NCI-H2107 (cell line): ENCODE measurements at regions not wholly inside any gene's neighbourhood (a gene's known extent, or its start where the extent isn't known, plus 50 kb on each side); places are given as distances from the start of the nearest gene placed in this dataset.
"Not testable (repeated sequence)": the region's sequence is repeated elsewhere in the genome, so short reads cannot be mapped to it uniquely, and the experiment has no call there.

Experiments
- DNase-seq: peaks from one replicate; lab custom pipeline; 2025; lab: John Stamatoyannopoulos, UW

DNA sequence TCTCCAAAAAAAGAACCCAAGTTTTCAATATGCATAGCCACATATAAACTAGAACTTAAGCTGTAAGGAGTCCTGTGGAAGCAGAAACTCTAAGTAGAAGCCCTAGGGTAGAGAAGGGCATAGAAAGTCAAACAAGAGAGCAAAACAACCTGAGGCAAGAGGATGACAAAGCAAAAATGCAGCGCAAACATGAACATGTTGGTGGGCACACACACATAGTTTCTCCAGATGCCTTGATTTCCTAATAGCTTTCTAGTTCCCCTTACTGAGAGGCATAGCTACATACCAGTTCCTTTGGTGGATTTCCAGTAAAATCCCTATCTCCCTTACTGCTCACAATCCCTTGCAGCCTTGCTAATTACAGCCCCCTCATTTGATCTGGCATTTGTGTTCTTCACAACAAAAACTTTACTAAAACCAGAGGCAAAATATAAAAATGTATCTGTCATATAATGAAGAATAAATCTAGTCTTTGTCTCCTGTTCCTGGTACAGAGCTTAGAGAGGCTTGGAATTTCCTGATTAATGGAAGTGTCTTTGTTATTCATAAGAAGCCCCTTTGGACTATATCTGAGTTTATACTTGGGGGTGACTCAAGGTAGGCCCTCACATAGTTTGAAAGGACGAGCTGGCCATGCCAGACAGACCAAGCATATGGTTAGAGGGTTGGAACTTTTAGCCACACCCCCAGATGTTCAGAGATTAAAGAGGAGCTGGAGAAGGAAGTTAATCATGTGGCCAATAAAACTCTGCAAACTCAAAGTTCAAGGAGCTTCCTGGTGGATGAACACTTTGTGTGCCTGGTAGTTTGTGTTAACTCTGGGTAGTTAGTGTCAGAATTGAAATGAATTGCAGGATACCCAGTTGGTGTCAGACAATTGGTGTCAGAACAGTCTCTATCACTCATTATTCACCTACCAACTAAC, 52.7 kb upstream of the ZCCHC13 start:
- no peak for DNase-seq

DNA sequence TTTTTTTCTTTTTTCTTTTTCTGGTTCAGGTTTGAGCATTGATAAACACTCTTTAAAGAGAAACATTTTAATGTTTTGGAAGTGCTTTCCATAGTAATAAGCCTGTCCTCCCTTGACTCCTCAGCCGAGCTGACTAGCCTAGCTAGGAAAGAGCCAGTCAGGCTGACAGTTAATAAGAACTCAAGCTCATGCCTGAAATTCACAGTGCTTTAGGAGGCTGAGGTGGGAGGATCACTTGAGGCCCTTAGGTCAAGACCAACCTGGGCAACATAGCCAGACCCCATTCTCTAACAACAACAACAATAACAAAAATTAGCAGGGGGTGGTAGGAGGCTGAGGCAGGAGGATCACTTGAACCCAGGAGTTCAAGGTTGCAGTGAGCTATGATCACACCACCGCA, 53.4 kb upstream of the ZCCHC13 start:
- DNase-seq, result no peak

DNA sequence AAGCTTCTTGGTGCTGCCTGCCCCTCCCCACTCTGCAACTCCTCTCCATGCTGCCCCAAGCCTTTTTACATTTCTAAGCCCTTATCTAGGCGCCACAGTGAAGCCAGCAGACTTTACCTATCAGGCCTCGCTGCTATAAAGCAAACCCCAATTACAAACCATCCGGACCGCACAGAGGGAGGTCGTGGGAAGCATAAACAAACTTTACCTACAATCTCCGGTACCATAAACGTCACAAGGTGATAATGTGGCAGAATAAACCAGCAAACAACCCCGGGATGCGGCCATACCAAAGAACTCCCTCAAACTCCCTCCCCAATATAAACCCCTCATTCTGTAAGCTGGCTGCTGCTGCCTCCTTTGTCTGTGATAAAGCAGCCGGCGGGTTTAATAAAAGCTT, 54.0 kb upstream of the ZCCHC13 start:
- DNase-seq, result no peak

DNA sequence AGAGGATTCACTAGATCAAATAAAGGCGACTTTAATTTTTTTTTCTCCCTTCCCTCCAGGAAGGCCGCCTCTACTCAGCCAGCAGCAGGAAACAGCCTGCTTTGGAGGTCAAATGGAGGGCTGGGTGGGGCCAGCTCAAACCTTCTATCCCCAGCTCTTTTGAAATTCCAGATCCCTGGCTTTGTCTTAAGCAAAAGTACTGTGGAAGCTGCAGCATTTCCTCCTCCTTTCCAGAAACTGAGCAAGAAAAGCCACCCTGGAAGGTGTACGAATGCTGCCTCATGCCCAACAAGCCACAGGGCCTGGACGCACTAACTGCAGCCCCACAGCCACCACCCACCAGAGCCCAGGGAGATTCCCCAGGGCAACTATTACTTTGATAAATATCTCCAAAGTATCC, 55.1 kb upstream of the ZCCHC13 start:
- DNase-seq, result no peak

DNA sequence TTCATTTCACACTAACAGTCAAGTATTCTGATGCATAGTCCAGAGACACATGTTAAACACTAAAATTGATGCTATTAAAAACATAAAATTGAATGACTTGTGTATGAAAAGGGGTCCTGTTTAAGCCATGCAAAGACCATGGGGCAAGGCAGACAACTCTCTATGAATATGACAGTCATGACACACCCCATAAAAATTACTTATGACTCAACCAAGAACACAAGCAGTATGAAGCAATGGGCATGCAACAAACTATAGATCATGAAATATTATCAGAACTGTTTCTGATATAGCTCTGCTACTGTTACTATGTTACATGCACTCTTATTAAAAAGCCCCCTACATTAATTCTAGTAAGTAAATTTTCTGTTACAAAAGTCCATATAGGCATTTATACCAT, 57.5 kb upstream of the ZCCHC13 start:
- no peak for DNase-seq

DNA sequence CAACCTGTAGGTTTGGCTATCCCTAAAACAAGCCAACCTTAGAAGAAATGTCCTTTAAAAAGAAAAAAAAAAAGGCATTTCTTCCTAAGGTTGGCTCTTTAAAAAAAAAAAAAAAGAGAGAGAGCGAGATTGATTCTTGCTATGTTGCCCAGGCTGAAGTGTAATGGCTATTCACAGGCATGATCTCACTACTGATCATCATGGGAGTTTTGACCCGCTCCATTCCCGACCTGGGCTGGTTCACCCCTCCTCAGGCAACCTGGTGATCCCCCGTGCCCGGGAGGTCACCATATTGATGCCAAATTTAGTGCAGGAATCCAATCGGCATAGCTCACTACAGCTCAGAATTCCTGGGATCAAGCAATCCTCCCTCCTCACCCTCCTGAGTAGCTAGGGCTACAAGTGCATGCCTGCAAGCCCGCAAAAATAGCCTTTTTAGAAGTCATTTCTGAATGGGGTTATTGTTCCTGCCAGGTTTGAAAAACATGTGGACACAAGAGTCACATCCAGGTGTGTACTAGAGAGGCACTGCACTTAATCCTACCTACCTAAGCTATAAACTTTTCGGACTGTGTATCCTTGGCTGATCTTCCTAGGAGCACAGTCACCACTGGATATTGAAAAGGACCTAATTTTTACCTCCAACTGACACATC, 61.4 kb upstream of the ZCCHC13 start:
- no peak for DNase-seq

DNA sequence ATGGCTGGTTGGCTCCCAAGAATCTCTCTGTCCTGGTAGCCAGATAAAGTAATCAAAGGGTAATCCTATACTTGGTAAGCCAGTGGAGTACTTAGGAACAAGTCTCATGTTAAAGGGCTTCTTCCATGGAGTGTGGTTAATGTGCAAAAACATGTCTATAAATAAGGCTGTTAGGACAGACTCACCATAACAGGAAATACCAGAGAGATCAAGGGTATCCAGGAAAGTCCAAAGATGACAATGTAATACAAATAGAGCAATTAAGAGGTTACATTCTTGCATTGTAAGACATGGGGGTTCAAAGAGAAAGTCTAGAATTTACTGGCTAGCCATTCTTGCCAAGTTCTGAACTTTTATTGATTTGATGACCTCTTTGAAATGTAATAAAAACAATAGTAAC, 61.9 kb upstream of the ZCCHC13 start:
- no peak for DNase-seq

DNA sequence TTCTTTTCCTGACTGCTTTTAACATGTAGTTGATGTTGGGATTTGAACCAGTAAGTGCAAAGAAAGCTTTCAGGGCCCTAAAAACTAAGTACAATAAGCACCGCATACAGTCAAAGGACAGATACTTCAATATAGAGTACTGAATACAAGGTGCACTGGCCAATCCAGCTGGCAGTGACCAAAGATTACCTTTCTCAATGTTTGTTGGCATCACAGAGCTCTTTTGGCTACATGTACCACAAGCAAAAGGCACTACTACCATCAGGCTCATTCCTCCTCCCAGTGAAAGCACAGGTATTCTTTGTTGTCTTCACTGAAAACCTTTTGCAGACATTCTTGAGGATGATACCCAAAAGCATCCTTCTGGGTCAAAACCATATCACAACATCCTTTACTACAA, 65.2 kb upstream of the ZCCHC13 start:
- no peak for DNase-seq

DNA sequence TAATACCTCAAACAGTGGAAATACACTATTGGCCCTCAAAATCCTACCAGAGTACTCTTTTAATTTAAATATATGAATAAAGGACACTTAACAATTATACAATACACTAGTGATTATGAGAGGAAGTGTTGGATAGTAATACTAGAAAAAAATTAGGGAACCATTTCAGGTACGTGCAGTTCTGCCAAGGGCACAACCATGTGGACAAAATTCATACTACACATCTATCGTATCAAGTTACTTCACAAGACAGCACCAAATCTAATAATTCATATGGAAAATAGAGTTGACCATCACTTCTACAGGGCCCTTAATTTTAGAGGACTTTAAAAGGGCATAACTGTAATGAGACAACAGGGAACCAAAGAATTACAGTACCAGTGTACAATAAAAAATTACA, 69.2 kb upstream of the ZCCHC13 start:
- no peak for DNase-seq

DNA sequence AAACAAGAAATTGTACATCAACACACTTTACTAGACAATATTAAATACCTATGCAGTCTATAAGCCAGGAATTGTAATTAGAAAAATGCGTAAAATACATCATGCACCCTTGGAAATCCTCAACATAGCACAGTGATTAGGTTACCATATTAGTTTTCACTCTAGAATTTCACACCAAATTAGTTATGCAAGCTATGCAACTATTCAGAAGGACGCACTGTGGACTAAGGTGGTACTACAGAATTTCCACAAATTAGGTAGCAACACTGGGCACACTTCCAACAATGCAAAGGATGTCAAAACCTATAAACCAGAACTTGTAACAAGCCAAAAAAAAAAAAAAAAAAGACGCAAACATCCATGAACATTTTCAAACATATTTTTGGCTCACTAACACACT, 71.1 kb upstream of the ZCCHC13 start:
- DNase-seq, result no peak

DNA sequence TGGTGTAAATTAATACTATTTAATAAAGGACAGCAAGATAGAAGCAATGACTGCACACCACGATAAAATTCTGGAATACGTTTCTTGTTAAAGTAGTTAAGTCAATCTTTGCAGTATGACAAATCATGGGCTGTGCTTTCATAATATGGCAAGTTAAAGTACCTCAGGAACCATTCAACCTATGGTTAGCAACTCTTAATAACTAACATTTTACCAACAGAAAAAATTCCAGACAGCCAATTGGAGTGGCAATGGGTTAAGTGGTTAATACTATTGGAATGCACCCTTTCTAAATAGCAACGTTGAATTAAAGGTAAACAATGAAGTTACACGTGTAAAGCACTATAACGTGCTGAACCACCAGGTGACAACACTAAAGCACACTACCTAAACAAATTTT, 72.4 kb upstream of the ZCCHC13 start:
- no peak for DNase-seq

DNA sequence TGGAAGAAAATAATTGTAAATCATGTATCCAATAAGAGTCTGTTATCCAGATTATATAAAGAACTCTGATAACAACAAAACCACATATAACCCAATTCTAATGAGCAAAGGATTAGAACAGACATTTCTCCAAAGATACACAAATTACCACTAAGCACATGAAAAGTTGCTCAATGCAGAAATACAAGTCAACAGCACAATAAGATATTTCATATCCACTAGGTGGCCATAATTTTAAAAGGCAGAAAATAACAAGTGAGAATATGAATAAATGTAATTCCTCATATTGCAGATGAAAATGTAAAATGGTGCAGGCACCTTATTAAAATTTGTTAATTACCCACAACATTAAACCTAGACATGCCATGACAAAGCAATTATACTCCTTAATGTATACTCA, 73.9 kb upstream of the ZCCHC13 start:
- DNase-seq, result no peak

DNA sequence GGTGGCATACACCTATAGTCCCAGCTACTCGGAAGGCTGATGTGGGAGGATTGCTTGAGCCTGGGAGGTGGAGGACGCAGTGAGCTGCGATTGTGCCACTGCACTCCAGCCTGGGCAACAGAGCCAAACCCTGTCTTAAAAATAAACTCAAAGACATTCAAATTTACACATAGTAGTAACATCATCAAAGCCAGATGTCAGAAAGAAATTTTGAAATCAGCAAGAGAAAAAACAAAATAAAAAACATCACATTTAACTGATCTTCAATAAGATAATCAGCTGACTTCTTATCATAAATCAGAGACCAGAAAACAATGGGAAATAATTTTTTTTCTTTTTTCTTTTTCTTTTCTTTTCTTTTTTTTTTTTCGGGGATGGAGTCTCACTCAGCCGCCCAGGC, 78.9 kb upstream of the ZCCHC13 start:
- no peak for DNase-seq

DNA sequence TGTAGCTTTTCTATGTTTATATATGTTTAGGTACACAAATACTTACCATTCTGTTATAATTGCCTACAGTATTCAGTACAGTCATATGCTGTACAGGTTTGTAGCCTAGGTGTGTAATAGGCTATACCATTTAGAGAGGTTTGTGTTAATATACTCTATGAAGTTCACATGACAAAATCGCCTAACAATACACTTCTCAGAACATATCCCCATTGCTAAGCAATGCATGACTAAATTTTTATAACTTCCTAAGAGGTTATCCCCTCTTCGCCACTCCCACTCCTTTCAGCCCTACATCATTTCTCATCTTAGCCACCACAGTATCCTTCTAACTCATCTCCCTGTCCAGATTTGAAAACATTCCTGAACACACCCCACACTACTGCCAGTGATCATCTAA, 83.7 kb upstream of the ZCCHC13 start:
- no peak for DNase-seq

DNA sequence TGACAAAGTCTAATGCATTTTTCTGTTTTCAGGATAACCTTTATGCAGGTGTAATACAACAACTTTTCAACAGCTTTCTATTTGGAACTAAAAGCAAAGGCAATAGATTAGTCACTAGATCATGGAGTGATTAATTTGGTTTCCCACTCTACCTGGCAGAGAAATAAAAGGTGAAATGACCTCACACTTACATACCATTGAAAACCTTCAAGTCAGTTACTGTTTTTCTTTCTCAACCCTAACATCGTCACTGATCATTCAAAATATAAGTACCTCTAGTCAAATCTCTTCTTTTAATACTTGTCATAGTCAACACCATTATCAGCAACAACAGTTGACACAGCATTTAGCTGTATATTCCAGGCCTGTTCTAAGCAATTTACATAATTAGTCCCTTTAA, 85.1 kb upstream of the ZCCHC13 start:
- DNase-seq, result no peak

DNA sequence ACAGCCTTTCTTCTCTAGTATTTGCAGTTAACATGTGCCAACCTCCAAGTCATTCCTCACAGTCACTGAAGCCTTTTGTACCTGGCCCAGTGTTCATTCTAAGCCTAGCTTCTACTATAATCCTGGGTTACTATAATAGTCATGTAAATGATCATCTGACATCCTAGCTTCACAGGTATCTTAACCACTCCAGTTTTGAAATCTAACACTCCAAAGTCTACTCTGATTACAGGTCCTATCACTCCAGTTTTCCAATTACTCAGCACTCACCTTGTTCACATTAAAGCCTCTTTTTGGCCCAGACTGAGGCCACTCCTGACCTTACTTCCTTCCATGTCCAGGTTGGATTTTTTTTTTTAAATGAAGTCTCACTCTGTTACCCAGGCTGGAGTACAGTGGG, 87.6 kb upstream of the ZCCHC13 start:
- no peak for DNase-seq

DNA sequence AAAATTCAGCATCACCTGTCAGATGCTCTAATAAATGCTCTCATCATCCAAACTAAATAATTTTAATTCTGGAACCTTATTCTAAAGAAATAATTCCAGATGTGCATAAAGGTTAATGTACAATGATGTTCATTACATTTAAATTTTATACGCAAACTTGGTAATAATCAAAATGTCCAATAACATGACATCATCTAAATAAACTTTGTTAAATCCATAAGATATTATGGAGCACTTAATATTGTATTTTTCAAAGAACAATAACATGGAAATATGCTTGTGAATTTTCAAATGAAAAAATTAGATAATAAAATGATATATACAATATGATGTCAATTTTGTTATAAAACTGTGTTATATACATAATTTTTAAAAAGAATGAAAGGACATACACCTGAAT, 92.1 kb upstream of the ZCCHC13 start:
- no peak for DNase-seq

DNA sequence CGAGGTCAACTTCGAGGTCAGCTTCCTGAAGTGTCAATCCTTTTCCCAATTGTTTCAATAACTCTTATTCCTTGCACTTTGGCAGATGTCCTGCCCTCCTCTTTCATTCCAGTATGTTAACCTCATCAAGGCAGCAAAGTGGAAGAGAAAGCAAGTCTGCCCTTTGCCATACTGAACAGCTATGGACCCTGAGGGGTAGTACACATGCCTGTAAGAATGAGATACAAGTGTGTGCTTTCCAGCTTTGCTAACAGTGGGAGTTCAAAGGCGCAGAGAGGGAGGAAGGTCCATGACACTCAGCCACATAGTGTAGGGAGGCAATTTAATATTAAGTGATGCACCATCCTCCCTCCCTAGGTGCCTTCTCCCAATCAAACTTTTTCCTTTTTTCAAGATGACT, 96.4 kb upstream of the ZCCHC13 start:
- DNase-seq, result no peak

DNA sequence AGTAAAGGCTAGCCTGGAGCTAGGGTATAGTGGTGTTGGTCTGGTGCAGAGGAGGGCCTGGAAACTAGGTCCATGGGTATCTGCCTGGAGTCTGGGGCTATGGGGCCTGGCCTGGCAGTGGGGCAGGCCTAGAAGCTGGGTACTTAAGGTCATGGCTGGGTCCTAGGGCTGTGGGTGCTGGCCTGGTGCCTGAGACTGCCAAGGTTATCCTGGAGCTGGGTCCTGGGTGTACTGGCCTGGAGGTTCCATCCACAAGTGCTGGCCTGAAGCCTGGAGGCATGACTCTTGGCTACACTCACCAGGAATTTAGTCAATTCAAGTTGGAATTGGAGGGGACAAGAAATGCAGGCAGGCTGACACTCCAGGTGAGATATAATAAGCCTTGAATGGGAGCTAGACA, 108.4 kb upstream of the ZCCHC13 start:
- DNase-seq, result no peak

DNA sequence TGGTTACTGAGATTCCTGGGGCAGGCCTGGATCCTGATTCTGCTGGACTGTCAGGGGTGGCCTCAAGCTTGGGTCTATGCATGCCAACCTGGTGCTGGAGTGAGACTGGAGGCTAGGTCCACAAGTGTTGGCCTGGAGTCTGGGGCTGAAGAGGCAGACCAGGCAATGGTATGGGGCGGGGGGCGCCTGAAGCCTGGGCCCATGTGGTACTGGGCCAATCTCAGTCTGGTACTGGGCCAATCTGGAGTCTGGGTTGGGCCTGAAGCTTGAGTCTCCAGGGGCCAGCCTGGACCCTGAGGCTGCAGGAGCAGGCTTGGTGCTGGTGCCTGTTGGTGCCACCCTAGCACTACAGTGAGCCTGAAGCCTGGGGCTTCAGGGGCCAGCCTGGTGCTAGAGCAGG, 108.9 kb upstream of the ZCCHC13 start:
- DNase-seq, result no peak

DNA sequence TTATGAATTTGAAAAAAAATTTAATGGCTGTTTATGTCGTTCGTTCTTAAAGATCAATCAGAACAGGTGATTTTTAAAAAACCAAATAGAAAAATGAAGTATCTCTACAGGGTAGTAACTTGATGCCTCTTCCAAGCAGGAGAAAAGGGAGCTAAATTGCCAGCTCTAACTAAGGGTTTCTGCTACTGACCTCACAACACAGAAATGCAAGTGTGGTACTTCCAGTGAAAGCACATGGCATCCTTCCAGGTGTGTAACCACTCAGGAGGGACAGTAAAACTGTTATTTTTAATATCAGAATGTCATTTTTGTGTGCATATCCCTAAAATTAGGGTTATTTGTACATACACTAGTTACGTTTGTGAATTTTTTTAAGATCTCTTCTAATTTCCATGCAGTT, 116.8 kb upstream of the ZCCHC13 start:
- DNase-seq, result no peak

DNA sequence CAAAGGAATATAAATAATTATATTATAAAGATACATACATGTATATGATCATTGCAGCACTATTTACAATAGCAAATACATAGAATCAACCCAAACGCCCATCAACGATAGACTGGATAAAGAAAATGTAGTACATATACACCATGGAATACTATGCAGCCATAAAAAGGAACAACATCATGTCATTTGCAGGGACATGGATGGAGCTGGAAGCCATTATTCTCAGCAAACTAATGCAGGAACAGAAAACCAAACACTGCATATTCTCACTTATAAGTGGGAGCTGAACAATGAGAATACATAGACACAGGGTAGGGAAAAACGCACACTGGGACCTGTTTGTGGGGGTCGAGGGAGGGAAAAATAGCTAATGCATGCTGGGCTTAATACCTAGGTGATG, 120.9 kb upstream of the ZCCHC13 start:
- DNase-seq, result not testable (repeated sequence)

DNA sequence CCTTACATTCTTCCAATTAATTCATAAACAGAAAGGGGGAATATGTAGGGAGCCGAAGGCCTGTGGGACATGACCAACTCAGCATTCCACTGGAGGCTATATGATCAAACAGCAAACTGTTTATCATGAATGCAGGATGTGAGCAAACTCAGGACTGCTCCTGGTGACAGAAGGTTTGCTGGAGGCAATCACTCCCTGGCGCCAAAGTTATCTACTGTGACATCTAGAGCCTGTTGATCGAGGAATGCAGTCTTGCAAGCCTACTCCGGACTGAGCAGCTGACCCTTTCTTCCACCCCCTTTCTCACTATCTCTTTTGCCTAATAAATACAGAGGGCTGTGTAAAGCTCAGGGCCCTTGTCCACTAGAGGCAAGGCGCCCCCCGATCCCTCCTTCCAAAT, 122.0 kb upstream of the ZCCHC13 start:
- DNase-seq, result not testable (repeated sequence)

DNA sequence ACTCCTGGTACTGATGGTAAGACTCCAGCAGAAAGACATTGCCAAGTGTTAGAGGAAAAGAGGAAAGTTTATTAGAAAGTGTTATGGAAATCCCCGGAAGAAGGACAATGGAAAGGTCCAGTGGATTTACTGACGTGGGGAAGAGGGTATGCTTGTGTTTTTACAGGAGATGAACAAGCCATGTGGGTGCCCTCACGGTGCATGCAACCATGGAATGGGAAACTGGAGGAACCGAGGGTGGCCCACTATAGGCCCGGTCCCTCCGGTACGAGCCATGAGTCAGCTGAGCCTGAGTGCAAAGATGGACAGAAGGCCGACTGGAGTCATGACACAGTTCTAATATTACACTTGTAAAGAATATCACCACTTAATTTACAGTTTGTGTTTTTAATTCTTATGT, 123.3 kb upstream of the ZCCHC13 start:
- no peak for DNase-seq
